Superior temporal gyrus (tissue), 1 donor: ENCODE measurements at regions not wholly inside any gene's neighbourhood (a gene's known extent, or its start where the extent isn't known, plus 50 kb on each side); places are given as distances from the start of the nearest gene placed in this dataset.

Source experiments
- DNase-seq: peaks from one replicate; pipeline ENCODE4 v3.0.0-alpha.2; 2016; ENCODE audit errors: extremely low spot score

DNA sequence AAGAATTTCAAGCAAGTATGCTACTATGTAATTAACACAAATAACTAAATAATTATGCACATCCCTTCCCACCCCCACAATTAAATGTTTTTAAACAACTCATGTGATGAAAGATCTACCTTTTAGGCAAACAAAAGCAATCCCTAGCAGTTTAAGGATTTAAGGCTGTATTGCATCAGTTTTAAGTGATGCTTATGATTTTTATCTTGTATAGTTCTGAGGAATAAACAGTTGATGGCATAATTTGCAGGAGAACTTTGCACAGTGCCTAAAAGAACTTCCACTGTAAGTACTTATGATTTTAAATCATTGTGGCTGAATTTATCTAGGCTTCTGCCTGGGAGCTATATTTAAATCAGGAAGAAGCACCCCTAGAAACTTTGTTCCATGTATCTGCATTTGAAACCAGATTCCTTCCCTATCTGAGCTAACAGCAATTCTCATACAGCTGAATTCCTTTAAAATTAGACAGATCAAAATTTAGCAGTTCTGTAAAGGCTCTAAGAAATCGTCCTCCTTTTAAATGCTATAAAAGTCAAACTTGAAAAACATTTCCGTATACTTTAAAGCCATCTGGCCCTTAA lies 388.6 kb downstream of the BCAT1 start:
- no peak for DNase-seq

DNA sequence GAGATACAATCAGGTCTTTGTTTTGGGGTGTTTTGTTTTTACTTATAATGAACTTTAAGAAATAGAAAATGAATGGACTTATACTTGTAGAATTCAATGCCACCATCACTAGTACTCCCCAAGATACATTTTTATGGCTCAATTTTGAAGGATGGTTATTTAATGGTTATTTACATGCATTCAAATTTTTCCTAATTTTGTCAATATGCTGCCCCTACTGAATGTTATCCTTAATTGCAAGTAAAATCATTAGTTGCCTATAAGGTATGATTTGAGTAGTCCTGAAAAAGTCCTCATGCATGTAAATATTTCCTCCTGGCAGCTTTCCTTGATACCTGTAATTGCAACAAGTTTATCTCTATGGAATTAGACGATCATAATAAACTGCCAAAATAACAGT lies 391.2 kb downstream of the BCAT1 start:
- no peak for DNase-seq

DNA sequence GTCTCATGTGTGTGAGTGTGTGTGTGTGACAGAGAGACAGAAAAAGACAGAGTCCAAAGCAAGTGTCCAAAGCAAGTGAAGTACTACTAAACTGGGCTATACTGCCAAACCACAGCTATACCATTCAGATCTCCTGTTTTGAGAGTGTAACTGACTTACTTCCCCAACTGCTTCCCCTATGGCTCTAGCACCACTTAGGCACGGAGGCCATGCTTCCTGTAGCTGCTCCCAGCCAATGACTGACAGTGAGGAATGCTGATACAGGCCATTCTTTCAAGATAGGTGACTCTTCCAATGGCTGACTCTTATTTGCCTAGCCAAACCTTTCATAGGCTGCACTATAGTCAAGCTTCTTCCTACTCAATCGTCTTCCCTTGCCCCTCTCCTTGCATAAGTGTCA lies 393.2 kb downstream of the BCAT1 start:
- no peak for DNase-seq

DNA sequence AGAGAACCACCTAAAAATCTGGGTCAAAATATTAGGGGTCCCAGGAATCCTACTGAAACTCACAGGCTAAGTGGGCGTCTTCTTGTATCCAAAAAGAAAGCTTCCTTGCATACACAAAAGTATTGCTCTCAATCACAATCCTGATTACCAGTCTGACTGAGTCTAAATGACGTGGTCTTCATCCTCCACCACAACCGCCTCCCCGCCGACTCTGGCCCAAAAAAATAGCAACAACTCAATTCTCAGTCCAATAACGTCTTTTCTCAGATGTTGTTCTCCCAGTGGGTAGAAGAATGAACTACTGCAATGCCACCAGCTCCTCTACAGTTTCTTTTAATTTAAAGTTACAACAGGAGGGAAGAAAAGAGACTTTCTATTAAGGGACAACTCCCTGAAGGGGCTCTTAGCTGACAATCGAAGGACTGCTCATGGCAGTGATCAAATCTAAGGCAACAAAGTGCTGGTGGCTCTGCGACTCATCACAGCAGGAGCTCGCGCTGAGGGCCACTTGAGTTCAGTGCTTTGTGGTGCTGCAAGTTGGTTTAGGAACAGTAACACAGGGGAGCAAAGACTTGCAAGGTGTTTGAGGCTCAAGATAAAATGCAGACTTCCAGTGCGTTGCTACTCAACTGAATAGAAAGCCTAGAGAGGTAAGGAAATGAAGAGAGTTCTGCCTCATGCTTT lies 394.1 kb downstream of the BCAT1 start:
- DNase-seq: no peak

GRCh38 chr12:24553259-24553658 lies 395.6 kb downstream of the BCAT1 start:
- no peak for DNase-seq

- DNase-seq: no peak
Observed at GRCh38 chr12:24551163-24551786, 397.6 kb downstream of the BCAT1 start.

DNA sequence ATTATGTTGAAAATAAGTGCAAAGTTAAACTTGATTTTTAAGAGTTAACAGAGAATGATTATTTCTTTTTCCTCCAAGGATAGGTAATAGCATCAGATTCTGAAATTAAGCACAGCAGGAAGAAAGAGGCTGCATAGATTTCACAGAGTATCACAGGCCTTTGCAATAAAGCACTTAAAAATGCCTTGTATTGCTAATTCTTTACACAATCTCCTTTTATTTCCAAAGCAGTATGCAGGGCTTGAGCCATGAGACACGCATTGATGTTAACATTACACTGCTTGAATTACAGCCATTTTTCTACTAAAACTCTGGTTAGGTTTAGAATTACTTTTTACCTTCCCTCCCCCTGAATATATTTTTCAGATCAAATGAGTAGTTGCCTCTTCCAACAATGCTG lies 398.3 kb downstream of the BCAT1 start:
- DNase-seq: no peak

- no peak for DNase-seq
Observed at GRCh38 chr12:24546661-24547060, 402.2 kb downstream of the BCAT1 start.

DNA sequence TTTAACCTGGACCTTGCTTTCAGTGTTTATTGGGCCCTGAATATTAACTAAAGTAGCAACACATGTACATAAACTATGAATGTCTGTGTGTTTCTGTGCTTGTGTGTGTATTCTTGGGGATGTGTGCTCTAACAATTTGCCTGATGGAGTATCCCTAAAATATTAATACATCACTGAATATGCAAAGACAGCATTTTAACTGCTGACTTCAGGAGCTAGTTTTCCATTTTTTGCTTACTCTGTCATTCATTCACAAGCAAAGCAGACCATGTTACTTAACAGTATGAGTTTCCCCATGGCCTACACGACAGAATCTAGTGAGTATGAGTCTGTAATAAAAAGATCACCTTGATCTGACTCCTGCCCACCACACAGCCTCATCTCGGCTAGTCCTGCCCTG lies 402.8 kb downstream of the BCAT1 start:
- no peak for DNase-seq

DNA sequence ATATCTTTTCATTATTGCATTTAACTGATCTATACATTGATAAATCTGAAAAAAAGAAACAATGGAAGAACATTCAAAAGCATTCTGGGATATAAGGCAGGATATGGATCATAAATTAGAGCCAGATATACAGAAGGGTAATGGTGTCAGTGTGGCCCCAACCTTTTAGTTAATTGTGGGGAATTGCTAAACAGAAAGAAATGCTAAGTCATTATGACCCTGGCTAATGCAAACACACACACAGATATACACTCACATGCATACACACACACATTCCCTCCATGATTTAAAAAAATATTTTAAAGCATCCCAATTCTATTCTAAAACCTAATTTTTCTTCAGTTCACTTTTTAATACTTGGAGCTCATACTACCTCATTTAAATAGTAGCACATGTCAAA lies 404.5 kb downstream of the BCAT1 start:
- DNase-seq: no peak

- peak; percentile 24 for DNase-seq
Observed at GRCh38 chr12:24541193-24541871, 407.6 kb downstream of the BCAT1 start.

DNA sequence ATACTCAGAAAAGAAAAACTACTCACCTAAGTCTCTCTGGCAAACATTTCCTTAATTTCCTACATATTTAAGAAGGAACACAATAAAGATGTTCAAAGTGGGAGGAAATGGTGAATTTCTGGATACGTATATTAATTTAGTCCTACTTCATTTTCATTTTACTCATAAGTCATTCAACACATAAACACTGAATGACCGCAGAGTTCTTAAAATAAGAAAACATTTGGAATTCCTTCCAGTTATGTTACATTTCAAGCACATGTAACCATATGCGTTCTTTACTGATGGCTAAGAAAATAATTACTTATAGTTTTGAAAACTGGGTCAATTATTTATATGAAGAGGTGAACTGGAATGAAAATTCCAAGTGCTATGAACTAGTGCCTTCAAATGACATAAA lies 409.3 kb downstream of the BCAT1 start:
- no peak for DNase-seq

- peak; percentile 22 for DNase-seq
Observed at GRCh38 chr12:24537083-24537860, 411.6 kb downstream of the BCAT1 start.

DNA sequence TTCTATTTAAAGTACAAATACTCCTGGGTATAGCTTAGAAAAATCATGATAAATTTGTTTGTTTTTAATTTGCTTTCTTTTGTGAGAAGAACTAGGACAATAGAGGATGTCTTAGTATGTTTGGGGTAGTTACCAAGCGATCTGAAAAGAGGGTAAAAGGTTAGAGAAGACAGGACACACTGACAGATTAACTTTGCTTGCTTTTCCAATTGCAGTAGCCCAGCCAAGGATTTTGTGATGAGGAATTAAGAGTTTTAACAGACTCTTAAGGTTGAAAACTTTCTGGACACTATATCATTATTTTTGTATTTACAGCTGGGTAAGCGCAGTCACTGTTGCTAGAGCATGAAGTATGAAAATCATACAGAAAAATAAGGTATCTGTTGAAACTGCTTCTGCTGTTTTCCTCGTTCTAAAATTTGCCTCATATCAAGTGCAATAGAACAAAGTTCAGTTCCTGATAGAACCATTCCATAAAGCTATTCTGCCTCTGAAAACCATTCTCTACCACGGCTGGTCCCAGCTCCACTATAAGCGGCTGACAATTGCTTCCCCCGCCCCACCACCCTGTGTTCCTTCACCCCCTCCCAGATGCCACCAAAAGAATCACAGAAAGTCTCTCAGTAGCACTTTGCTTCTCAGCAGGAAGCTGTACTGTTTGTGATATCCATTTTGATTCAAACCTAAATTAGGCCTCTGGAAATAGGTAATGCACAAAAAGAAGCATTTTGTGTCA lies 413.4 kb downstream of the BCAT1 start:
- peak; percentile 33 for DNase-seq

GRCh38 chr12:24534622-24535021 lies 414.3 kb downstream of the BCAT1 start:
- DNase-seq: peak; percentile 49

- no peak for DNase-seq
Observed at GRCh38 chr12:24533716-24534352, 415.1 kb downstream of the BCAT1 start.

- no peak for DNase-seq
Observed at GRCh38 chr12:24530689-24531088, 418.2 kb downstream of the BCAT1 start.

- no peak for DNase-seq
Observed at GRCh38 chr12:24527102-24527501, 421.8 kb downstream of the BCAT1 start.

DNA sequence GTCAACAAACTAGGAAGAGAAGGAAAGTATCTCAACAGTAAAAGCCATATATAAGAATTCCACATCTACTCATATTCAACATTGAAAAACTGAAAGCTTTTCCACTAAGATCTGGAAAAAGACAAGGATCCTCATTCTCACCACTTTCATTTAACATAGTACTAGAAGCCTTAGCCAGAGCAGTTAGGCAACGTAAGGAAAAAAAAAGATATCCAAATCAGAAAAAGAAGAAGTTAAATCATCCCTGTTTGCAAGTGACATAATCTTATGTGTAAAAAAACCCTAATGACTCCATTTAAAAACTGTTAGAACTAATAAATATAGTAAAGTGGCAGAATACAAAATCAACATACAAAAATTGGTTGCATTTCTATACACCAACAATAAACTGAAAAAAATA lies 426.2 kb downstream of the BCAT1 start:
- DNase-seq: no peak

- no peak for DNase-seq
Observed at GRCh38 chr12:24519759-24520158, 429.1 kb downstream of the BCAT1 start.

- DNase-seq: no peak
Observed at GRCh38 chr12:24517000-24517399, 431.9 kb downstream of the BCAT1 start.
